ENCODE measurements at regions not wholly inside any gene's neighbourhood (a gene's known extent, or its start where the extent isn't known, plus 50 kb on each side); places are given as distances from the start of the nearest gene placed in this dataset.
A peak's percentile ranks its signal among the peaks of the same experiment; 100 is the strongest.

DNA sequence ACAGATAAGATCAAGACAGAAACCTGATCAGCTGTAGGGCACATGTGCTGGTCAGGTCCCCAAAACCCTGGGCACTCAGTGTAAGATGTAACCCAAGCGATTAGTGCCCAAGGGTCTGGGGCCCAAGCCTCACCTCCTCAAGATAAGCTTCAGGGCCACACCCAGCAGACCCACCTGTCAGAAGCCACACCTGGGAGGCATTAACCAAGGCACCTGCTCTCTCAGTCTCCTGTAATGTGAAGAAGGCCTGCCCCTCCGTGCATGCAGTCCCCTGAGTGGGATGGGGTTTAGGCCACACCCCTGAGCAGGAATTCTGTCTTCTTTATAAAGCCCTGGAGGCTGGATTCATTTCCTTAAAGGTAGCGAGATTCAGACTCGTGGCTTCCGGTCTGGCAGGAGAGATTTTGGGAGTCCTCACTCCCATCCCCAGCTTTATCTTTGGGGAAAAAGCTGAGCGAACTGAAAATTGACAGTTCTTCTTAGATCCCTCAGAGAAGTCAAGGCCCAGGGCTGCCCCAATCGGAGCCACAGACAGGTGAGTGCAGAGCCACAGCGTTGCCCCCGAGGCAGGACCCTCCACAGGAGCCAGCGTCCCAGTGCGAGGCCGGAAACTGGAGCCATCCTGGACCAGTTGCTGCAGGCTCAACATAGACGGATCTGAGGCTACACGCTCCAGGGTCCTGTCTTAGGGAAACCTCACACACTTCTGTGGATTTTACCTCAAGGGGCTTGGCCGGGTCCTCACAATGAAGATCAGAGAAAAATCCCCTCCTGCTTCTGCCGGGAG lies 357.6 kb upstream of the IRX4 start:
- Histone ChIP-seq H3K4me3 (no peak overlapping the region), H3K27me3 (no peaks in the 10 kb centered on the region), H3K27ac (no peak overlapping the region), H3K36me3 (no peaks in the 10 kb centered on the region), H3K4me1 (no peaks in the 10 kb centered on the region), H3K9me3 (peaks cover 0 to 7% of the 10 kb centered on the region in 2 donors)
- DNase-seq (ENCODE audit: low spot score): no peak
- TF ChIP-seq, protein P1, sequence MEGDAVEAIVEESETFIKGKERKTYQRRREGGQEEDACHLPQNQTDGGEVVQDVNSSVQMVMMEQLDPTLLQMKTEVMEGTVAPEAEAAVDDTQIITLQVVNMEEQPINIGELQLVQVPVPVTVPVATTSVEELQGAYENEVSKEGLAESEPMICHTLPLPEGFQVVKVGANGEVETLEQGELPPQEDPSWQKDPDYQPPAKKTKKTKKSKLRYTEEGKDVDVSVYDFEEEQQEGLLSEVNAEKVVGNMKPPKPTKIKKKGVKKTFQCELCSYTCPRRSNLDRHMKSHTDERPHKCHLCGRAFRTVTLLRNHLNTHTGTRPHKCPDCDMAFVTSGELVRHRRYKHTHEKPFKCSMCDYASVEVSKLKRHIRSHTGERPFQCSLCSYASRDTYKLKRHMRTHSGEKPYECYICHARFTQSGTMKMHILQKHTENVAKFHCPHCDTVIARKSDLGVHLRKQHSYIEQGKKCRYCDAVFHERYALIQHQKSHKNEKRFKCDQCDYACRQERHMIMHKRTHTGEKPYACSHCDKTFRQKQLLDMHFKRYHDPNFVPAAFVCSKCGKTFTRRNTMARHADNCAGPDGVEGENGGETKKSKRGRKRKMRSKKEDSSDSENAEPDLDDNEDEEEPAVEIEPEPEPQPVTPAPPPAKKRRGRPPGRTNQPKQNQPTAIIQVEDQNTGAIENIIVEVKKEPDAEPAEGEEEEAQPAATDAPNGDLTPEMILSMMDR (IDR thresholded peaks at IDR 0.05): no peak

DNA sequence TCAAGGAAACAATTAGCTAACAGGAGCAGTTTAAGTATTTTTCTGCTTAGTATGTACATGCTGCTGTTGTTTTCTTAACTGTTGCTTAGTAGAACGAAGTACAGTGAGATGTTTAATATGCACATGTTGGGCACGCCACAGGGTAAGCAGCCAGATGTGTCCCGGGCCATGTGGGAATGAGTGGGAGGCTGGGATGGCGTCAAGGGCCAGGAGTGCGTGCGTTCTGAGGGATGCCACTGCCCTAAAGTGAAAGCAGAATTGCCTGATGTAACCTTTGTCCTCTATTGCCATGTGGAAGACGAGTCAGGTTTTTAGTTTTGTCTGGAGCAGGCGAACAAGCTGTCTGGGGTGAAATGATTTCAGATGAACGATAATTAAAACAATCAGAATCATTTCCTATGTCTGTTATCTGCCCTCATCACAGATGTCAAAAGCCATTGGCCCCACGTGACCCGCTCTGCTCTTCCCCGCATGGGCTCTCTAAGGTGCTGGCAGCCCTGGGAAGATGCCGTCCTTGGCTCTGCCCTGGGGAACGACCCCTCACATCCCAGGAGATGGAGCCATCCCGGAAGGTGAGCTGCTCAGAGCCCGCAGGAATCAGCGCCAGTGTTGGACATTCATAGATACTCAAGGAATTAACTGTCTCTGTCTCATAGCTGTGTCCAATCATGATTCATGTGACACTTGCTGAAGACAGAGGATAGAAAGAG lies 356.6 kb upstream of the IRX4 start:
- no peak overlapping the region for H3K4me3 ChIP-seq
- no peaks in the 10 kb centered on the region for H3K27me3 ChIP-seq
- TF ChIP-seq, protein P1 (IDR thresholded peaks at IDR 0.05): no peak
- H3K4me1 ChIP-seq: no peaks in the 10 kb centered on the region
- no peak overlapping the region for H3K27ac ChIP-seq
- peaks cover 0 to 17% of the 10 kb centered on the region in 2 donors for H3K9me3 ChIP-seq
- no peaks in the 10 kb centered on the region for H3K36me3 ChIP-seq
- DNase-seq (ENCODE audit: low spot score): peak; percentile 21

DNA sequence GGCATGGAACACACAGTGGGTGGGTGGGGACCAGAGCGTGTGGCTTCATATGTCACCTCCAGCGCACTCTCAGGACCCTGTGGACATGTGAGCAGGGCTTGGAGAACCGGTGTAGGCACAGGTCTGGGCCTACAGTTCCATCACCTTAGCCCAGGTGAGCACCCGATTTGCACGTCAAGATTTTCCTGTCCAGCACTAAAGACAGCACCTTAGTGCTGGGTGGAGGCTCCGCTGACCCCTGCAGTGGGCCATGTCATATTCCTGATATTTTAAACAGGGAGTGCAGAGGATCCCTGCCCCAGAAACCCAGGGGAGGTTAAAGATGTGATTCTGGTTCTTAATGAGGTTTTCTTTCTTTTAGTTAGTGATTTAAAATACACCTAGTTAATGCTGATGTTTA lies 356.0 kb upstream of the IRX4 start:
- H3K36me3 ChIP-seq: no peaks in the 10 kb centered on the region
- no peaks in the 10 kb centered on the region for H3K27me3 ChIP-seq
- no peaks in the 10 kb centered on the region for H3K4me1 ChIP-seq
- TF ChIP-seq, protein P1 (IDR thresholded peaks at IDR 0.05): no peak
- DNase-seq (ENCODE audit: low spot score): peak; percentile 16
- no peak overlapping the region for H3K27ac ChIP-seq
- H3K4me3 ChIP-seq: no peak overlapping the region
- H3K9me3 ChIP-seq: peaks cover 0 to 23% of the 10 kb centered on the region in 2 donors

DNA sequence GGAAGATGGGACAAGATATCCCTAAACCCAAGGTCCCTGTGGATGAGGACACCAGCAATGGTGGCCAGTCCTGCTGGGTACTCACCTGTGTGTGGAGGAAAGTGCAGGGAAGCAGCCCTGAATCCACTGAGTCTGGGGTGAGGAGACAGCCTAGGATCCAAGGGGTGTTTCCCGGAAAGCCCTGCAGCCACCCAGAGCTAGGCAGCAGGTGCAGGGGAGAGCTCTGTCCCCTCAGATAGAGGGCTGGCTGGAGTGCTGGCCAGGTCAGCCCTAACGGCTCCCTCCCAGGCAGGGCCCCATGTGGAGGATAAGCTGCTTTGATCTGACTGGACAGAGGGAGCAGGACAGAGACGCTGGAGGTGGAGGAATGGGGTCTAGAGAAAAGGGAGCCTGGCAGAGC lies 344.7 kb upstream of the IRX4 start:
- DNase-seq (ENCODE audit: low spot score): no peak
- no peaks in the 10 kb centered on the region for H3K27me3 ChIP-seq
- H3K36me3 ChIP-seq: no peaks in the 10 kb centered on the region
- no peak overlapping the region for H3K4me3 ChIP-seq
- H3K9me3 ChIP-seq: no peaks in the 10 kb centered on the region
- TF ChIP-seq, protein P1 (IDR thresholded peaks at IDR 0.05): no peak
- H3K27ac ChIP-seq: no peak overlapping the region
- no peaks in the 10 kb centered on the region for H3K4me1 ChIP-seq

DNA sequence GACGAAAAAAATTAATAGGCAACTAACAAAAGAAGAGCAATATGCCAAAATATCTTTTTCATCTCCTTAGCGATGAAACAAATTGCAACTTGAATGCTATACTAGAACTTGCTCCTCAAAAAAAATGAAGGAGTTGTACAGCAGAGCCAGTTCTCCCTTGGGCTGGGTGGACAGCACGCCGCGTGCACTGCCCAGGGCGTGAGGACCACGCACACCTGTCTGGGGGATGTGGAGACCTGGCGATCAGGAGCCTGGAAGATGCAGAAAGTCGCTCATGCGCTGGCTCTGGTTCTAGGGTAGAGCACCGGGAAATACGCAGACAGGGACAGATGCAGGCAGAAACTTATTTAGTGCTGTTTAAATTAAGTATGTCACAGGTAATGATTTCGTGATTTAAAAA lies 342.0 kb upstream of the IRX4 start:
- TF ChIP-seq, protein P1 (IDR thresholded peaks at IDR 0.05): no peak
- Histone ChIP-seq H3K36me3 (no peaks in the 10 kb centered on the region), H3K4me1 (no peaks in the 10 kb centered on the region), H3K27me3 (no peaks in the 10 kb centered on the region), H3K4me3 (no peak overlapping the region), H3K9me3 (no peaks in the 10 kb centered on the region), H3K27ac (no peak overlapping the region)
- DNase-seq (ENCODE audit: low spot score): no peak
